ENCODE measurements at regions not wholly inside any gene's neighbourhood (a gene's known extent, or its start where the extent isn't known, plus 50 kb on each side); places are given as distances from the start of the nearest gene placed in this dataset.

GRCh38 chrX:10048076-10048475 is 80.9 kb downstream of the CLDN34 start:
- CTCF ChIA-PET = no interaction called here
- POLR2A ChIA-PET = no interaction called here
- Mint-ChIP-seq H3K27me3 (no peaks in the 10 kb centered on the region), H3K9me3 (no peaks in the 10 kb centered on the region), H3K4me1 (ENCODE audit: low read depth) (no peaks in the 10 kb centered on the region), H3K4me3 (no peak overlapping the region), H3K27ac (no peak overlapping the region), H3K36me3 (ENCODE audit: low read depth) (no peaks in the 10 kb centered on the region)
- Histone ChIP-seq H3K4me1 (ENCODE audit: insufficient read depth, low read length) (no peaks in the 10 kb centered on the region), H3K36me3 (ENCODE audit: insufficient read depth, low read length) (no peaks in the 10 kb centered on the region), H3K27me3 (ENCODE audit: control insufficient read depth in 1 of 2, insufficient read depth in 2 of 2, low read length in 2 of 2) (no peaks in the 10 kb centered on the region), H3K27ac (ENCODE audit: low read depth in 1 of 2, low read length in 2 of 2) (no peak overlapping the region), H3K4me3 (ENCODE audit: low read length) (no peak overlapping the region), H3K9me3 (ENCODE audit: control insufficient read depth in 1 of 2, insufficient read depth in 1 of 2, low read length in 2 of 2) (no peaks in the 10 kb centered on the region)
- DNase-seq (no peak), ATAC-seq (ENCODE audit: poor library complexity) (no peak)
- intact Hi-C loops (cut with DNase I, micrococcal nuclease) = no loop called here
- no peak for TF ChIP-seq CTCF (IDR thresholded peaks at IDR 0.05)

GRCh38 chrX:10048707-10049106 is 81.5 kb downstream of the CLDN34 start:
- ChIA-PET POLR2A (no interaction called here), CTCF (no interaction called here)
- no peaks in the 10 kb centered on the region for H3K4me1 Mint-ChIP-seq (ENCODE audit: low read depth)
- intact Hi-C loops (cut with DNase I, micrococcal nuclease) = no loop called here
- H3K36me3 ChIP-seq (ENCODE audit: insufficient read depth, low read length) = no peaks in the 10 kb centered on the region
- no peak overlapping the region for H3K27ac Mint-ChIP-seq
- no peak for ATAC-seq (ENCODE audit: poor library complexity)
- H3K4me3 Mint-ChIP-seq = no peak overlapping the region
- no peak overlapping the region for H3K27ac ChIP-seq (ENCODE audit: low read depth in 1 of 2, low read length in 2 of 2)
- H3K9me3 Mint-ChIP-seq = no peaks in the 10 kb centered on the region
- no peaks in the 10 kb centered on the region for H3K4me1 ChIP-seq (ENCODE audit: insufficient read depth, low read length)
- no peaks in the 10 kb centered on the region for H3K36me3 Mint-ChIP-seq (ENCODE audit: low read depth)
- H3K27me3 ChIP-seq (ENCODE audit: control insufficient read depth in 1 of 2, insufficient read depth in 2 of 2, low read length in 2 of 2) = no peaks in the 10 kb centered on the region
- H3K4me3 ChIP-seq (ENCODE audit: low read length) = no peak overlapping the region
- no peak for TF ChIP-seq CTCF (IDR thresholded peaks at IDR 0.05)
- DNase-seq = no peak
- no peaks in the 10 kb centered on the region for H3K9me3 ChIP-seq (ENCODE audit: control insufficient read depth in 1 of 2, insufficient read depth in 1 of 2, low read length in 2 of 2)
- no peaks in the 10 kb centered on the region for H3K27me3 Mint-ChIP-seq

GRCh38 chrX:10049236-10049635 is 82.1 kb downstream of the CLDN34 start:
- no peak for ATAC-seq (ENCODE audit: poor library complexity)
- ChIA-PET CTCF (no interaction called here), POLR2A (no interaction called here)
- no peaks in the 10 kb centered on the region for H3K4me1 Mint-ChIP-seq (ENCODE audit: low read depth)
- no peaks in the 10 kb centered on the region for H3K27me3 ChIP-seq (ENCODE audit: control insufficient read depth in 1 of 2, insufficient read depth in 2 of 2, low read length in 2 of 2)
- DNase-seq = no peak
- intact Hi-C loops (cut with DNase I, micrococcal nuclease) = no loop called here
- H3K27ac Mint-ChIP-seq = no peak overlapping the region
- no peak overlapping the region for H3K27ac ChIP-seq (ENCODE audit: low read depth in 1 of 2, low read length in 2 of 2)
- H3K4me3 ChIP-seq (ENCODE audit: low read length) = no peak overlapping the region
- no peaks in the 10 kb centered on the region for H3K4me1 ChIP-seq (ENCODE audit: insufficient read depth, low read length)
- no peak for TF ChIP-seq CTCF (IDR thresholded peaks at IDR 0.05)
- H3K36me3 ChIP-seq (ENCODE audit: insufficient read depth, low read length) = no peaks in the 10 kb centered on the region
- H3K4me3 Mint-ChIP-seq = no peak overlapping the region
- no peaks in the 10 kb centered on the region for H3K27me3 Mint-ChIP-seq
- no peaks in the 10 kb centered on the region for H3K36me3 Mint-ChIP-seq (ENCODE audit: low read depth)
- H3K9me3 Mint-ChIP-seq = no peaks in the 10 kb centered on the region
- H3K9me3 ChIP-seq (ENCODE audit: control insufficient read depth in 1 of 2, insufficient read depth in 1 of 2, low read length in 2 of 2) = no peaks in the 10 kb centered on the region
